ENCODE measurements at regions not wholly inside any gene's neighbourhood (a gene's known extent, or its start where the extent isn't known, plus 50 kb on each side); places are given as distances from the start of the nearest gene placed in this dataset.
"Not testable (repeated sequence)": the region's sequence is repeated elsewhere in the genome, so short reads cannot be mapped to it uniquely, and the experiment has no call there.

DNA sequence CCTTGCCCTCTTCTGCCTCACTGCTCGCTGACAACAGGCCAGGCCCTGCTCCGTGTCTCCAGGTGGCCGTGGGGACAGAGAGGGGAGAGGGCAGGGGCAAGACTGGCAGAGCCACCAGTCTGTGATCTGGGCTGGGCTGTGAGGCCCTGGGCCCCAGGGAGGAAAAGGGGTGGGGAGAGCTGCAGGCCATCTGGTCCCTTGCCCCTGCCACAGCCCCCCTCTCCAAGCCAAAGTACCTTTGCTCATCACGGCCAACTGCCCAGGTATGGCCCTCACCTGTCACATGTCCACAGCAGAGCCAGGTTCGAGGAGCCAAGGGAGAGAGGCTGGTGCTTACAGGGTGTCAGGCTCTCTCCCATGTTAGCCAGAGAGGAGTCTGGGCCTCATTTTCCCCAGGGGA, 91.4 kb upstream of the LHX1 start:
- no peak for DNase-seq (ENCODE audit: low read depth)

- no peak for DNase-seq (ENCODE audit: low read depth)
These were observed 90.6 kb upstream of the LHX1 start for GRCh38 chr17:36846410-36847292.

- no peak for DNase-seq (ENCODE audit: low read depth)
These were observed 89.0 kb upstream of the LHX1 start for GRCh38 chr17:36848008-36848902.

DNA sequence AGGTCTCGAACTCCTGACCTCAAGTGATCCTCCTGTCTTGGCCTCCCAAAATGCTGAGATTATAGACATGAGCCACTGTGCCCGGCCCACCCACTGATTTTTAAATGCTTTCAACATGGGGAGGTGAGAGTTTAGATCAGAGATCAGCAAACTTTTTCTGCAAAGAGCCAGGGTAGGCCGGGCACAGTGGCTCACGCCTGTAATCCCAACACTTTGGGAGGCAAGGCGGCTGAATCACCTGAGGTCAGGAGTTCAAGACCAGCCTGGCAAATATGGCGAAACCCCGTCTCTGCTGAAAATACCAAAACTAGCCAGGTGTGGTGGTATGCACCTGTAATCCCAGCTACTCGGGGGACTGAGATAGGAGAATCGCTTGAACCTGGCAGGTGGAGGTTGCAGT, 88.3 kb upstream of the LHX1 start:
- DNase-seq (ENCODE audit: low read depth), result not testable (repeated sequence)

DNA sequence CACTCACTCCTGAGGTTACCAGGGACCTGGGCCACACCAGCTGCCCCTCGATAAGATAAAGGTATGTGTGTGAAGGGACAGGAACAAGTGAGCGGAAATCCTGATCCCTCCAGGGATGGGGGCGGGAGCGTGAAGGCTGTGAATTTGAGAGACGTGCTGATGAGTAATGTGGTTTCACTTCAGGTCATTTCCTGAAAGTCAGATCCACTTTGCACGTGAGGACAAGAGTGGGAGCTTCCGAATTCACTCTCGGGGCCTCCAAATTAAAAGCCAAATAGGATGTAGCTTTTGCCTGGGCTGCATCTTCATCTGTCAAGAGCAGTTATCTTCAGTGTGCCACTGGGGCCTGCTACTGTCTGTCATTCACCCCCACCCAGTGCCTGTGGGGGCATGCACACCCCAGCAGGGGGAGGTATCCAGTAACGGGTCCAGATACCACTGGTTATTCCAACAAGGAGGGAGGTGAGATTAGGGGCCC, 87.4 kb upstream of the LHX1 start:
- no peak for DNase-seq (ENCODE audit: low read depth)

DNA sequence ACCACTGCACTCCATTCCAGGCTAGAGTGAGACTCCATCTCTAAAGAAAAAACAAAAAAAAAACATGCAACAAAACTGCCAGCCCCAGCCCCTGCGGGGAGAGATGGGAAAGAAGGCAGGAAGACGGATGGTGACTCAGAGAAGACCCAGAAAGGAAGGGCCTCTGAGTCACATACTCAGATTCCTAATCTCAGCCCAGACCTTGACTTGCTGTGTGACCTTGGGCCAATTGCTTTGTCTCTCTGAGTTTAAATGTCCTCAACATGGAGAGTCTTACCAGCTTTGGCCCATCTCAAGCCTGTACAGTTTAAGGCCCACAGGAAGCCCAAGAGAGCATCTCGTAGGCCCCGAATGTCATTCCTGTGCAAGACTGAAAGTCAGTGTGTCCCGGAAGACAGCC, 86.5 kb upstream of the LHX1 start:
- peak; percentile 25 for DNase-seq (ENCODE audit: low read depth)

GRCh38 chr17:36851250-36851649, 86.0 kb upstream of the LHX1 start:
- peak; percentile 8 for DNase-seq (ENCODE audit: low read depth)

DNA sequence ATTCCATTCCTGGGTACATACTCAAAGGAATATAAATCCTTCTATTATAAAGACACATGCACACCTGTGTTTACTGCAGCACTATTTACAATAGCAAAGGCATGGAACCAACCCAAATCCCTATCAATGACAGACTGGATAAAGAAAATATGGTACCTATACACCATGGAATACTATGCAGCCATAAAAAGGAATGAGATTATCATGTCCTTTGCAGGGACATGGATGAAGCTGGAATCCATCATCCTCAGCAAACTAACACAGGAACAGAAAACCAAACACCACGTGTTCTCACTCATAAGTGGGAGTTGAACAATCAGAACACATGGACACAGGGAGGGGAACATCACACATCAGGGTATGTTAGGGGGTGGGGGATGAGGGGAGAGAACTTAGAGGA, 84.8 kb upstream of the LHX1 start:
- not testable (repeated sequence) for DNase-seq (ENCODE audit: low read depth)

- DNase-seq (ENCODE audit: low read depth), result no peak
These were observed 82.3 kb upstream of the LHX1 start for GRCh38 chr17:36854982-36855381.

- no peak for DNase-seq (ENCODE audit: low read depth)
These were observed 81.8 kb upstream of the LHX1 start for GRCh38 chr17:36855459-36855858.

DNA sequence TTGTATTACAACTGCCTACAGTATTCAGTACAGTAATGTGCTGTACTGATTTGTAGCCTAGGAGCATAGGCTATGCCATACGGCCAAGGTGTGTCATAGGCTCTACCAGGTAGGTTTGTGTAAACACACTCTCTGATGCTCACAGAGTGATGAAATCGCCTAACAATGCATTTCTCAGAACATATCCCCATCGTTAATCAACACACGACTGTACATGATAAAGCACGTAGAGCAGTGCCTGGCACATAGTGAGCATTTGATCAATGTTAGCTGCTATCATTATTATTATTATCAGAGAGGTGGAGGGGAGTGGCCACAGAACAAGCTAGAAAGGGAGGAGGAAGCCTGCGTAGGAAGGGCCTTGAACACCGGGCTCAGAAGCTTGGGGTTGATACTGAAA, 81.1 kb upstream of the LHX1 start:
- no peak for DNase-seq (ENCODE audit: low read depth)

- DNase-seq (ENCODE audit: low read depth), result no peak
These were observed 80.3 kb upstream of the LHX1 start for GRCh38 chr17:36856903-36857381.

DNA sequence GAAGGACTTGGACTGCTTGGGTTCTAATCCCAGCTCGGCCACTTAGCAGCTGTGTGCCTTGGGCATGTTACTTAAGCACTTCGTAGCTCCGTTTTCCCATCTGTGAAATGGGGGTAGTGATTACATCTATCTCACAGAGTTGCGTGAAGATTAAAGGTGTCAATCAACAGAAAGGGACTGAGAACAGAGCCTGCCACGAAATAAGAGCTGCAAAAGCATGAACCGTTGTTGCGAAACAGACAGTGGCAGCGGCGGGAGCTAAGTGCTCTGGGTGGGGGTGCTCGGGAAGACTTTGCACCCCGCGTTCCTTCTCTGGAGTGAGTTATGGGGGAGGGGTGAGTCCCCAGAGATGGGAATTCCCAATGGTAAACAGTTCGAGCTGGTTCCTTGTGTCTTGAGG, 79.6 kb upstream of the LHX1 start:
- no peak for DNase-seq (ENCODE audit: low read depth)

- DNase-seq (ENCODE audit: low read depth), result no peak
These were observed 78.9 kb upstream of the LHX1 start for GRCh38 chr17:36858119-36859002.

DNA sequence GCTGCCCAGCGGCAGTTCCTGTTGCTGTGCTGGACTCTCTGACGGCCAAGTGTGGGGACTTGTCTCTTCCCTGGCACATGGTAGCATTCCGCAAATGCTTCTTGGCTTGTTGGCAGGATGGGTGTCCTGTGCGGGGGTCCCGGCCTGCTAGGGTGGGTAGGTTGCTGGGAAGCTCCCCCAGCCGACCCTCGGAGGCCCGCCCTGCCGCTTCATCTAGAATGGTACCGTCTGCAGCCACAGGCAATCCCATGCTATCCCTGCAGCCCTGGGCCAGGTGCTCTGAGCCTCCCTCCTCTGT, 78.3 kb upstream of the LHX1 start:
- DNase-seq (ENCODE audit: low read depth), result no peak

DNA sequence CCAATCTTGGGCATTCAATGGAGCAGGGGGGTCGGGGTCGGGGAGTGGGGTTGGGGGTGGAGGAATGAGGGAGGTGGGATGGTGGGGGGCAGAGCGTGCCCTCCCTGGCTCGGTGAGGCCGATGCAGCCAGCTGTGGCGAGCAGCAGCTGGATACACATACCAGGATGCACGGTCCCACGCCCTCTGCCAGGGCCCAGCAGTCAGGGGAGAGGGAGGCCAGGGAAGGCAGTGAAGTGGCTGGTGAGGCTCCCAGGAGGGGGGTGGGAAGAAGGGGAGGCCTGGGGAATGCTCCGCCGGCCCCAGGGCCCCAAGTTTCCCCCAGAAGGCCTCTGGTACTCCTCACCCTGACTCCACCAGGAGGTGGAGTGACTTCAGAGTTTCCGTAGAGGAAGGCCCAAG, 77.6 kb upstream of the LHX1 start:
- no peak for DNase-seq (ENCODE audit: low read depth)

- no peak for DNase-seq (ENCODE audit: low read depth)
These were observed 75.7 kb upstream of the LHX1 start for GRCh38 chr17:36861531-36861930.

DNA sequence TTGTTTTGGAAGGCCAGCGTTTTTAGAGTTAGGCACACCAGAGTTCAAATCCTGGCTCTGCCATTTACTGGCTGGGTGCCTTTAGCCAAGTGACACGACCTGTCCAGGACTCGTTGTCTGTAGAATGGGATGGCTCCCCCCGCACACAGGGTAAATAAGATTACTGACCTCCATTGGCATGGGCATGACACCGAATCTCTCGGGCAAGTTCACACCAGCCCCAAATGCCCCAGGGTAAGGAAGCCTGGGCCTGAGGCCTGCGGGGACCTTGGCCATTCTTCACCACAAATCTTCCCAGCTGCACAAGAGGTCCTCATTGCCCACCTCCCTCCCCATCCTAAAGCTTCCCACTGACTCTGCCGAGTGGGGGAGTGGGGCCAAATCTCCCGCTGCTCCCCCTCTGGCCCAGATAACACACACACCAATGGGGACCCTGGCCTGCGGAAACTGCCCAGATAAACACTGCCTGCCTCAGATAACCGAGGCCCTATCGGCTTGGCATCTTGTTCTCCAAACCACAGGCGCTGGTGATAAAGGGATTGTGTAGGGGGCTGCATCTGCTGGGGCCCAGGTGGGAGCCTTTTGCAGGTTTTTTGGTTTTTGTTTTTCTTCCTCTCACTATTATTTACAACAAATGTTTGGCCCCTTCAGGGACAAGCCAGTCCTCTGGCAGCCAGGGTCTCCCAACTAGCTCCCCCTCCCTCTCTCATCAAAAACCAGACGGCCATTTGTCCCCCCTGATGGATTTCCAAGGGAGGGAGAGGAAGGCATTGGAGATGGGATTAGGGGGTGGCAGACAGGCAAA, 75.0 kb upstream of the LHX1 start:
- DNase-seq (ENCODE audit: low read depth), result no peak

- no peak for DNase-seq (ENCODE audit: low read depth)
These were observed 74.1 kb upstream of the LHX1 start for GRCh38 chr17:36863131-36863530.

- no peak for DNase-seq (ENCODE audit: low read depth)
These were observed 73.3 kb upstream of the LHX1 start for GRCh38 chr17:36863676-36864612.
